OCI-M1 (cell line): ENCODE measurements at regions not wholly inside any gene's neighbourhood (a gene's known extent, or its start where the extent isn't known, plus 50 kb on each side); places are given as distances from the start of the nearest gene placed in this dataset.
A peak's percentile ranks its signal among the peaks of the same experiment; 100 is the strongest.
"Not testable (repeated sequence)": the region's sequence is repeated elsewhere in the genome, so short reads cannot be mapped to it uniquely, and the experiment has no call there.

ENCODE experiments used
- DNase-seq: peaks from one replicate; lab custom pipeline; 2025; lab: John Stamatoyannopoulos, UW

DNA sequence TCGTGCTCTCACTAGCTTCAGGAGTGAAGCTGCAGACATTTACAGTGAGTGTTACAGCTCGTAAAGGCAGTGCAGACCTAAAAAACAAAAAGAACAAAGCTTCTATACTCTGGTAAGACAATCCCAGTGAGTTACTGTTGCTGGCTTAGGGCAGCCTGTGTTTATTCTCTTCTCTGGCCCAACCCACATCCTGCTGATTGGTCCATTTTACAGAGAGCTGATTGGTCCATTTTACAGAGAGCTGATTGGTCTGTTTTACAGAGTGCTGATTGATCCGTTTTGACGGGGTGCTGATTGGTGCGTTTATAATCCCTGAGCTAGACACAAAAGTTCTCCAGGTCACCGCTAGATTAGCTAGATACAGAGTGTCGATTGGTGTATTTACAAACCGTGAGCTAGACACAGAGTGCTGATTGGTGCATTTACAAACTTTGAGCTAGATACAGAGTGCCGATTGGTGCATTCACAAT, 158.0 kb downstream of the KLRB1 start:
- peak; percentile 92 for DNase-seq

DNA sequence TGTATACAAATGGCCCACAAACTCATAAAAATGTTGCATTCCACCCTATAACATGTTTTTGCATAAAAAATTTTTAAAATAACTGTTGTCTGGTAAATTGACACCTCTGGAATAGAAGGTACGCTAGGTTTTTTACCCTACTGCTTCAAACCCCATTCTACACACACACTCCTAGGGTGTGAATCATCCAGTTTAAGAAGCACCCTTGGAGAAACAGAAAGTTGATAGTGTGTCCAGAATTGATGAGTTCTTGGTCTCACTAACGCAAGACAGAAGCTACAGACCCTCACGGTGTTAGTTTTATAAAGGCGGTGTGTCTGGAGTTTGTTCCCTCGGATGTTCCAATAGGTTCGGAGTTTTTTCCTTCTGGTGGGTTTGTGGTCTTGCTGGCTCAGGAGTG, 158.5 kb downstream of the KLRB1 start:
- no peak for DNase-seq

DNA sequence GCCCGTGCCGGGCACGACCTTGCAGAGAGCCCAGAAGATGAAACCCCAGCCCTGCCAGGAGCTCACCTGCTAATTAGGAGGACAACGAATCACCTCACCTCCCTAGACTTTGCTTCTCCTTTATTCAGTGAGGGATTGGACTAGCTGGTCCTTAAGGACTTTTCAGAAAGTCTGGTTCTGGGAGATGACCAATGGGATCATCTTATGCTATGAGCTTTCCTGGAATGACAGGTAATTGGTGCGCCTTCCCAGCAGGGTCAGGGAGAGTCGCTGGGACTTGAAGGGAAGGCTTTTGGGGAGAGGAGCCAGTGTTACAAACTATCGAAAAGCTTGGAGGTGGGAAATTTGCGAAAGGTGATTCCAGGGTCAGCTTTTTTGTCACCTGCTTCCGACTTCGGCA, 159.1 kb downstream of the KLRB1 start:
- DNase-seq: peak; percentile 34

DNA sequence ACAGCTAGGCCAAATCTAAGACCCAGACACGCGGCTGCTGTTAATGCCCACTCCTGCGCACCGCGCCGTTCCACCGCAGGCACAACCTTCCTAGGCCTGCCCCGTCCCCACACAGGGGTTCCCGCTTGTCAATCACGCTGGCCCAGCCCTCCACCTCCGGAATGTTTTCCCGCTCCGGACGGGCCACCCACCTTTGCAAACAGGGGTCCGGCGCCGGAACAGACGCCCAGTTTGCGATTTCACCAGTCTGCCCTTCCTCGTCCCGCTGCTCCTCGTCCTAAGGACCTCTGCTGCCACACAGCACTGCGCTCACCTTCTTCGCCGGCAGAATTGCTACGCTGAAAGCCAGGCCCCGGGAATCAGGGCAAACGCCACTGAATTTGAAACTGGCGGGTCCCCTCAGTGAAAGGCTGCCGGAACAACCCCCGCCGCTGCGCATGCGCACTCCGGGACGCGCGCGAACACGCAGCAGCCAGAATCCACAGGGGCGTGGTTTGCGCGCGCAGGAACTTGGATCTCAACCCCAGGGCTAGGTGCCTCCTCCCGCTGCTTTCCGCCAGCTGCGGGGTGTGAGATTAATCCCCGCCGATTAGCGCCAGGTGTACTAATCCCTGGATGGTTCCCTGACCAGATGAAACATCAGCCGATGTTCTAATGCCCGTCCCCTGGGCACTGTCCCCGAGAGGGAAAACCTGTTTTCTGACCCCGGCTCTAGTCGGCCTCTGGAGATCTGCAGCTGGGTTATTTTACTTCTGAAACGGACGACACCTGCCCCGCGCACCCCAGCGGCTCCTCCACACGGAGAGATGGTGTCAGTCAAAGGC, 159.7 kb downstream of the KLRB1 start:
- DNase-seq: peak; percentile 94

DNA sequence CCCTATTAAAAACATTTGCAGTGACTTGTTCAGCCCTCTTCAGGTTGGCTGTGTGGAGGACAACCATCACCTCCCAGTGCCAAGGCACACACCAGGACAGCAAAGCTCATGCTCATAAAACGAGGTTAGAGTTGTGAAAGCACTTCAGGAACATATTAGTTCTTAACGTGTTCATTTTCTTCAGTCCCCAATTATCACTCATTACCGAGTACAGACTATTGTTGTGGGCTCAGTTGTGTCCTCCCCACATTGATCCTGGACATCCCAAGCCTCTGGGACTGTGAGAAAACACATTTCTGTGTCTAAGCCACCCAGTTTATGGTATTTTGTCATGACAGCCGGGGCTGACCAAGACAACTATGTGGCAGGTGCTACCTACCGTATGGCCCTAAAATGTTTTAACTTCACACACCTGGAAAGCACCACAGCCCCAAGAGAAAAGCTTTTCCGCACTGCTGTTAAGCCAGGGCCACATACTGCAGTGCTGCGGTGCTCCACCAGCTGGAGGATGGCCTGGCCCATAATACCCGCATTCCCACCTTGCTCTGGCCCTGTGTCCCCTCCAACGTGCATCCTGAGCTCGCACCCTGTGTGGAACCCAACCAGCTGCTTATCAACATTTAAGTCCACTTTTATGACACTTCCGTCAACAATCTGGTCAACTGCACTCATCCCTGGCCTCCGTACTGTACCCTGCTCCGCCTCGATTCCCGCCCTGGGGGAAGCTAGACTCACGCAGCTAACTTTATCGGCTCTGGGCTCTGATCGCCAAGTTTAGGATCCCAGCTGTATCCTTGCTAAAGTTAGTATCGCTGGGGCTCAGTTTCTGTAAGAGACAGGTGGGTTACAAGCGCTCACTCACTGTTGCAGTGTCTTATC, 160.6 kb downstream of the KLRB1 start:
- peak; percentile 26 for DNase-seq

DNA sequence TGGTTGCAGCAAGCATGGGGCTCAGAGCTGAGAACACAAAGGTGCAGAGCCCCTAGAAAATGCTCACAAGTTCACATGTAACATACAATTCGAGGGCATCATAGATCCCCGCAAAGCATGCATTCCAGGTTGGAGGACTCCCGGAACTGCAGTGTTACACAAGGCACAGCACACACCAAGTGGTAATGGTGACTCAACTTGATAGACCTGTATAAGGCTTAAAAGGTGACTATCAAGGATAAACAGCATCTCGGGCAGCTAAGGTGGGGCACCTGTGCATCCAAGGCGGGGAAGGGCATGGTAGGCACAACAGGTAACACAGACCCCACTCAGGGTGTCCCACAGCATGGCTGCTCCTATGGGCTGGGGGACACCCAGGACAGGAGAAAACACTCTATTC, 167.3 kb downstream of the KLRB1 start:
- not testable (repeated sequence) for DNase-seq

DNA sequence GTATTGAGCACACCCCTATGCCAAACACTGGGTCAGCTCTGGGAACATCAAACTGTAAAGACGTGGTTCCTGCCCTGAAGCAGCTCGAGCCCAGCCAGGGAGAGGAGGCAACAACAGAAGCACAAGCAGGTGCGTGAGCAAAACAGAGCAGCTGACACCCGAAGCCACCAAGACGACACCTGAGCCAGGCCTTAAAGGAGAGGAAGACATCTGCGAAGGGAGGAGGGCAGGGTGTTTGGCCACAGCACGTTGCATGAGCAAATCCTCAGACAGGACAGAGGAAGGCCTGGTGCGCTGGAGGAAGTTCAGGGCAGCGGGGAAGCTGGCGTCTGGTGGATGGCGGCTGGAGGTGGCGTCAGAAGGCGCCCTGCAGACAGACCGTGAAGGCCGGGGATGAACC, 172.0 kb downstream of the KLRB1 start:
- DNase-seq: not testable (repeated sequence)

DNA sequence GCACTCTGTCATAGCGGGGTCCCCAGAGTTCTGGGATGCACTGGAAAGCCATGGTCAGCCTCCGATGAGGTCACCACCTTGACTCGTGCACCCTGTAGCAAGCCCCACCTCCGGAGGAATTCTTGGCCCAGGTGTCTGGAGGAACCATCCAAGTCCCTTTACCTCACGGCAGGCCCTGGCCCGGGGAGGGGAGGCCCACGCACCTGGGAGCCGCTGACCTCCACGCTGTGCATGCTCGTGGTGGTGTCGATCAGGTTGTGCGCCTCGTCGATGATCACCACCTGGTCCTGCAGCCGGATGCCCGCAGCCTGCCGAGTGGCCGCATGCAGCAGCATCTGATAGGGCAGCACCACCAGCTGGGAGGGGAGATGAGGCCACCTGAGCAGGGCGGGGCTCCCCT, 177.3 kb downstream of the KLRB1 start:
- not testable (repeated sequence) for DNase-seq

DNA sequence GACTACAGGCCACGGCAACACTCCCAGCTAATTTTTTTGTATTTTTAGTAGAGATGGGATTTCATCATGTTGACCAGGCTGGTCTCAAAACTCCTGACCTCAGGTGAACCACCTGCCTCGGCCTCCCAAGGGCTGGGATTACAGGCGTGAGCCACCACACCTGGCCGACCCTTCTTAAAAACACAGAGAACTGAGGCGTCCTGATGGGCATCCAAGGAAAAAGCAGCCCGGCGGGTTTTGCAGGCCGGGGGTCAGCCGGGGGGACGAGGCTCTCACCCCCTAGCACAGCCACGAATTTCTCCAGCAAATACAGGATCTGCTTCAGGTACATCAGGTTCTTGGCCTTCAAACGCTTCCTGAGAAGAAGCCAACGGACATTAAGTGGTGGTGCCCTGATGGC, 178.9 kb downstream of the KLRB1 start:
- not testable (repeated sequence) for DNase-seq

DNA sequence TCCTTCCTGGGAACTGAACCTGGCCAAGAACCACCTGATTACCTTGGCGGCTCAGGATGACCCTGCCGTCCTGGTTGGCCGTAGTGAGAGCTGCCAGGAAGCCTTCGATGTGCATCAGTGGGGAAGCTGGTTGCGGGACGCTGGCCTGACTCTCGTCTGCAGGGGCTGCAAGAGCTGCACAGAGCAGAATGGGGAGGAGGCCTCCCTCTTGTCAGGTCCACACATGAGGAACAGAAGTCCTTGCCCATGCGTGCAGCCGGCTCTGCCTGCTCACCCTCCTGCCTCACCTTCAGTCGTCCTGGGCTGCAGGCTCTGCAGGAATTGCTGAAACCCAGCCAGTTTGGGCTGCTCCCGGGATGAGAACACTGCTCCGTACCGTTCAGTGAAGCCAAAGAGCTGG, 182.3 kb downstream of the KLRB1 start:
- not testable (repeated sequence) for DNase-seq

DNA sequence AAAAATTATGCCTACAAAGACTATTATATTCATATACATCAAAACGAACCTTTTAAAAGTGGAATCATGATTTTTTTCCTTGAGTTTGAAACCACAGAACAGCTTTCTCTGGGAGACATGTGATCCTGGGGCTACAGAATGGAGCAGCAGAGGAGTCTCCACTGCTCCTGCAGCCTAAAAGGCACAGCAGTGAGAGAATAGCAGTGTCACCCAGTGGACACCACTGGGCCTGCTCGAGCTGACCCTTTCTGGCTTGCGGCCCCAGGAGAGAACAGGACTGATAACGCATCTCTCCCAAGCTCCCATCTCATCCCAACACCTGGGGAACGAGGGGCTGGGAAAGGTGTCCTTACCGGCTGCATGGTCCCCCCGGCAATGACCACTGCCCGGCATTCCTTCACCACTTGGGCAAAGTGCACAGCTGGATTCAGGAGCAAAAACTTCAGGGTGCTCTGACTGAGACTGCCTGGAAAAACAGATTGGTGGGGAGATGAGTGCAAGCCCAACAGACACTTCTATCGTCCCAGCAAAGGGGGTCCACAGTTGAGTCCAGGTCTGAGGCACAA, 183.5 kb downstream of the KLRB1 start:
- DNase-seq: not testable (repeated sequence)

DNA sequence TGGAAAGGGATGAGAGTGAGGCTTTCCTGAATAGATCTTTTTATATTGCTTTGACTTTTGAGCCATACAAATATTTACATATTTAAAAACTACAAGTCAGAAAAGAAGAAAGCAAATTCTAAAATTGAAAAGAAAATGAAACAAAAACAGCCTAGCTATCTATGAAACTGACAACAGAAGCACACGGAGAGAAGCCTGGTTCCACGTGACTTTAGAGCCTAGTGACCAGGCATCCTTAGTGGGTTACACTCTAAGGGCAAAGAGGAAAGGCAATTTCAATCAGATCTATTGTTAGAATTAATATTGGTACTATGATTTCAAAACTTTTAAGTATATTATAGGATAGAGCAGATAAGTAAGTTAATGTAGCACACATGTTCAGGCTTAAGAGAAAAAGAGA, 185.0 kb downstream of the KLRB1 start:
- DNase-seq: not testable (repeated sequence)

DNA sequence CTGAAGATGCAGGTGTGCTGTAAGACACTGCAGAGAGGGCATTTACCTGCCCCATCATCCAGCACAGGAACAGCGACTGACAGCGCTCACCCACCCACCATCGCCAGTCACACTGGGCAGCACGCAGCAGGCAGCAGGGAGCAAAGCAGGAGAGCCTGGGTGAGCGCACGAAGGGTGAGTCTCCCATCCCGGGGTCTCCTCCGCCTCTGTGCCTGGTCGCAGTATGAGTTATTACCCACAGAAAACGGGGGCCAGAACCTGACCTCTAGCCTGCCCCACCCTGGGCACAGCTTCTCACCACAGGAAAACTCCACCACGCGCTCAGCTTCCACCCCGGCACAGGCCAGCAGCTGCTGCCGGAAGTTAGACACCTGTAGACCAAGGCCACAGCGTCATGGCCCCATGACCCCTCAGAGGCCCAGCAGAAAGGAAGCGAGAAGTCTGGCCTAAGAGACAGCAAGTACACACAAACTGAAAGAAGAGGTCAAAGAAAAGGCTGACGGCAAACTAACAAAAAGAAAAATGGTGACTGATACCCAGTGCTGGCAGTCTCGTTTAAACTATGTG, 186.1 kb downstream of the KLRB1 start:
- DNase-seq: not testable (repeated sequence)

DNA sequence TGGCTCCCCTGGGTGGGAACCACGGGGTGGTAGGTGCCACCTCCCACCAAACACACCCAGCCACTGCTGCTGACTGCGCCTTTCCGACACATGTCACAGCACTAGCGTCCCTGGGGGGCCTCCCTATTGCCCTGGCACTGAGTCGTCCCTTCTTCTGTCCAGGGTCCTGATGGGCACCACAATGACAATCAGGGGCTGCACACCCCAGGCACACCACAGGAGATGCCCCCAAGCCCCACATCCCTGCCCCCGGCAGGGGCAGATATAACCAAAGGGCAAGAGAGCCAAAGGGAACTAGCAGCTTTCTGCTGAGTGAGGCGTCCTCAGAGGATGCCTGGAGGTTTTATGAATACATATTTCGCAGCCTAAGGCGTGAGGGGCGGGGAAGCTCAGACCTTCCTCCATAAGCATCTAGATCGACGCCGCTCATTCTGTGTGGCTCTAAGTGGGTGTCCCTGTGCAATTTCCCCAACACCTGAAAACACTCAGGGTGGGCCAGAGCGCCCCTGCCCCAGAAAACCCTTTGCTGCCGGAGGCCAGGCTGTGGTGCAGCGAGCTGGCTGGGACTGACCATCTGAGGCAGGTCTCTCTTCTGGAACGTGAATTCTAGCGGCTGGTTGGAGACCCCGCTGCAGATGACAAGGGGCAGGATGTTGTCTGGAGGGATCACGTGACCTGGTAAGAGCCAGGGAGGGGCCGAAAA, 186.7 kb downstream of the KLRB1 start:
- DNase-seq: not testable (repeated sequence)

DNA sequence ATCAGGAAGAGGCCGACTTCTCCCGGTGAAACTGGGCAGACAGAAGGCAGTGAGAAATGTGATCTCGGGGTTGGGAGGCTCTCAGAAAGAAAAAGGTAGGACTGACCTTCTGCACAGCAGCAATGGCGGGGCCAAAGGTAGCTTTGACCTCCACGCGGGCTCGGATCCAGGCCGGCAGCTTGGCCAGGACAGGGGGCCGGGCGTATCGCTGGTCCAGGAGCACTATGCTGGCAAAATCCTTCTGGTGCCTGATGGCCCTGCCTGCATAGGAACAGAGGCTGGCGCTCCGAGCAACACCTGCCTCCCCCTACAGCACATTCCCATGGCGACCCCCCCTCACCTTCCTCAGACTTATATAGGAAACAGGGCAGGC, 189.1 kb downstream of the KLRB1 start:
- not testable (repeated sequence) for DNase-seq

DNA sequence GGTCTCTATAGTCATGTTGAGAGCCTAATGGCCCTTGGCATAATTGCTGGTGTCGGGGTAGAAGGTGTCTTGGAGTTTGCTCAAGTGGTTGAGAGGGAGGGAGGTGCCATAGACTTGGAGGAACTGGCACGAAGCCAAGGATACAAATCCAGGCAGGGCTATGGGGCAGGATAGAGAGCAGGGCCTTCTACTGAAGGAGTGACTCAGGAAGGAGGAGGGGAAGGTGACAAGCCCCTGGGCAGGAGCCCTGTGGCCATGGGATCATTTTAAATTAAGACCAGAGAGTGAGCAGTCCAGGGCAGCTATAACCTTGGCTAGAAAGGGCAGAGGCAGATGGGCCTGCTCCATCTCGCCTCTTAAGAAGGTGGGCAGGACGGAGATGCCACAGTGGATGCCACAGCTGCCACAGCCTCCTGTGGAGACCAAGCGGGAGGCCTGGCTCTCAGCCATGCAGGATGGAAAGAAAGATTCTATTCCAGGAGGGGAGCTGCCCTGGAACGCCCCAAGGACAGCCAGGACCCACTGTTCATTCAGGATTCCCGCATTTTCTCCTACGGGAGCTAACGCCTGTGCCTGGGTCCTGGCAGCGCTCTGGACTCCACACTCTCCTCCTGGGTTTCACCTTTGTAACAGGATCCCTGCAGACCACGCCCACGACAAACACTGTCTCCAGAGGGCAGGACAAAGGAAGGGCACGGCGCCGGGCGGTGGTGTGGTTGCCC, 189.6 kb downstream of the KLRB1 start:
- not testable (repeated sequence) for DNase-seq

DNA sequence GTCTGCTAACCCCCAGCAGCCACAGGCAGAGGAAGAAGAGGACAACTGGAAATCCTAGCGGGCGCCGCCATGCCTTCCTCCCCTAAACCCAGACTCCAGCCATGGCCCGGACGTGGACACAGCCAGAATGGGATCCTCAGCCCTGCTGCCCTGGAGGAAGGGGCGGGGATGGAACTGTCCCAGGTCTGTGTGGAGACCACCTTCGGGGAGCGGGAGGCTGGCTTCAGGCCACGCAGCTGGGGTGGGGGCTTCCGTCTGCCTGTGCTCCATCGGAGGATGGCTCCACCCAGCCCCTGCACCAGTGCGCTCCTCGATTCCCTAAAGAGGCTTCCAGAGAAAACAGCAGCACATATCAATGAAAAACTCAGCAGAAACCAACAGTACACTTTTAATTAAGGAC, 190.4 kb downstream of the KLRB1 start:
- not testable (repeated sequence) for DNase-seq

DNA sequence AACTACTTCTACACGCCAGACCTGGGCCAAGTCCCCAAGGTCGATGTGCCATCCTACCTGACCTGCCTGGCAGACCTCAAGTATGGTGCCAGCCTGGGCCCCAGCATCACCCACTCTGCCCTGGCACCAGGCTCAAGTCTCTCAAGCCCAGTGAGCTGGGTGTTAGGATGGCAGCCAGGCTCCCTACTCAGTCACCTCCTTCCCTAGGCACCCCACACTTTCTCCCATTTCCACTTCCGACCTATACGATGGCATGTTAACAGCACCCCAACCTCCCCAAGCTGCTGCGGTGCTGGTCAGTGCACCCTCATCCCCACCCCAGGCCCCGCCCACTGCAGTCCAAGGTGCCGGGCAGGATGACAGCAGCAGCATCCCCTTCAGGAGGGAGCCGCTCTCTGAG, 191.4 kb downstream of the KLRB1 start:
- not testable (repeated sequence) for DNase-seq

DNA sequence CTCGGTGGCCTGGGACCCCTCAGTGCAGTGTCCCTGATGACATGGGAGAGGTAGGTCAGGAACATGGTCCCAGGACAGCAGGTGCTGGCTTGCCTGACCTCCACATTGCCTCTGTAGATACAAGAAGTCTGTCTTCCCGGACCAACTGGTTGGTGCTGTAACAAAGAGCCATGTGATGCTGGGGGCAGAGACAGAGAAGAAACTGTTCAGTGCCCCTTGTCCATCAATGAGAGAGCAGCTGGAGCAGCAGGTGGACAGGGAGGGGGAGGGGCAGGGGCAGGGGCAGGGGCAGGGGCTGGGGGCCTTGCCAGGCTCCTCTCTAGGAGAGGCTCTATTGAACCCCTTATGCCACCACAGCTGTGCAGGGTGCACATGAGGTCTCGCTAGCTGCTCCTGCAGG, 191.8 kb downstream of the KLRB1 start:
- not testable (repeated sequence) for DNase-seq

DNA sequence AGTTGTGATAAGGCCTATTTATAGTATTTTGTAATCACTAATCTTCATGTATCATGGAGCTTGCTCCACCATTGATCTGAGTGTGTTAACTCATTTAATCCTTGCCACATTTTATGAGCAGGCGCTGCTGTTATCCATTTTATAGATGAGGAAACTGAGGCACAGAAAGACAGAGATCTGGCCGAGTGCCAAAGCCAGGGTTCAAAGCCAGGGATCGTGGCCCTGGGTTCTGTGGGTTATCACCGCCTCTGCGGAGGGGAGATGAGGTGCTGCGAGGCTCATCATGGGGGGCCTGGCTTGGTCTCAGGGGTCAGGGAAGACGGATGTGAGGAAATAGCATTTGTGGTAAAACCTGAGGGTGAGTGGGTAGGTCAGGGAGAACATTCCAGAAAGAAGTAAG, 193.9 kb downstream of the KLRB1 start:
- not testable (repeated sequence) for DNase-seq

DNA sequence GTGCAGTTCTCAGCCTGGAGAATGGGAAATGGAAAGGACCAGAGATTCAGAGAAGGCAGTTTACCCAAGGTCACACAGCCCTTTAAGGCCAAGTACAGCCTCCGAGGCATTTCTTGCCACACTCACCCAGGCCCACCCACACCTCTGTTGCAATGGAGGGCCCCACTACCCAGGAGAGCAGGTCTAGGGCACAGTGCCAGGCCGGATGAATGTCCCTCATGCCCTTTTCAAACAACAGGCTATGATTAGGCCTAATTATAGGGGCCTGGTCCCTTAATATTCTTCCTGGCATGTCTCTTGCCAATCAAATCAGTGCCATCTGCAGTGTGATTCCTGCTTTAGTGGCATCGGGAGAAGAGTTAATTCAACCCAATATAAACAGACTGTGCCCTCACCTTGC, 195.3 kb downstream of the KLRB1 start:
- not testable (repeated sequence) for DNase-seq
